H1 (cell line): ENCODE measurements at regions not wholly inside any gene's neighbourhood (a gene's known extent, or its start where the extent isn't known, plus 50 kb on each side); places are given as distances from the start of the nearest gene placed in this dataset.

Experiments used
- CTCF ChIA-PET: fragments of 300-600 bp; sonication (Branson Sonifier 250); formaldehyde crosslinking; loops from one replicate; lab custom pipeline; 2021; ENCODE audit not compliant: partially characterized antibody; lab: Charles Lee
- POLR2A ChIA-PET: fragments of 300-600 bp; sonication (Branson Sonifier 250); formaldehyde crosslinking; loops from one replicate; lab custom pipeline; 2021; ENCODE audit warnings: inconsistent platforms; ENCODE audit not compliant: partially characterized antibody; lab: Charles Lee
- DNase-seq, 2 experiments: peaks; one replicate each; pipeline versions ENCODE4 v3.0.0 to v3.0.0-alpha.2; 2010 to 2022; ENCODE audit warnings: low spot score in 2 of 2, low read depth in 1 of 2, mixed read lengths in 1 of 2
- FAIRE-seq: peaks from 2 replicates; lab custom pipeline; 2011; peaks lifted over from hg19 to GRCh38; lab: Jason Lieb, UNC
- H2AFZ ChIP-seq: 2 replicates; pipeline ENCODE4 v1.8.1; 2012; ENCODE audit warnings: low read length, inconsistent platforms
- H2AK5ac ChIP-seq: 2 replicates; pipeline ENCODE4 v1.6.1; 2013; ENCODE audit warnings: low read depth, low read length
- H2BK120ac ChIP-seq: replicated peaks from 2 replicates; pipeline ENCODE3; 2013; ENCODE audit warnings: low read depth, low read length, inconsistent platforms
- H2BK12ac ChIP-seq: 2 replicates; pipeline ENCODE4 v1.6.1; 2013; ENCODE audit warnings: low read depth, low read length
- H2BK15ac ChIP-seq: 2 replicates; pipeline ENCODE4 v1.6.1; 2013; ENCODE audit warnings: low read length
- H2BK20ac ChIP-seq: 2 replicates; pipeline ENCODE4 v1.6.1; 2013; ENCODE audit warnings: low read length
- H2BK5ac ChIP-seq: 2 replicates; pipeline ENCODE4 v1.6.1; 2013; ENCODE audit warnings: low read depth, low read length
- H3K14ac ChIP-seq: 2 replicates; pipeline ENCODE4 v1.6.1; 2013; ENCODE audit warnings: inconsistent platforms; ENCODE audit not compliant: insufficient read length
- H3K18ac ChIP-seq: 2 replicates; pipeline ENCODE4 v1.6.1; 2013; ENCODE audit warnings: low read length; ENCODE audit errors: extremely low read depth
- H3K23ac ChIP-seq: 2 replicates; pipeline ENCODE4 v1.6.1; 2013; ENCODE audit warnings: inconsistent platforms; ENCODE audit not compliant: insufficient read length
- H3K23me2 ChIP-seq: 2 replicates; pipeline ENCODE4 v1.6.1; 2013; ENCODE audit warnings: low read depth, low read length
- H3K27ac ChIP-seq: 2 replicates; pipeline ENCODE4 v1.6.1; 2011; ENCODE audit warnings: low read depth, low read length, inconsistent platforms
- H3K27me3 ChIP-seq, 4 experiments: replicated peaks in 1 of 4; 1 replicate in 1 of 4; 2 replicates in 3 of 4; pipeline versions ENCODE4 v1.6.1 to v1.8.1; 2011 to 2013; ENCODE audit warnings: low read length in 3 of 4, mild to moderate bottlenecking in 3 of 4, inconsistent platforms in 2 of 4, mixed read lengths in 2 of 4, moderate library complexity in 1 of 4; ENCODE audit not compliant: control insufficient read depth in 3 of 4, insufficient read depth in 3 of 4; ENCODE audit errors: extremely low read depth in 1 of 4
- H3K36me3 ChIP-seq, 4 experiments: 2 replicates each; pipeline versions ENCODE4 v1.6.1 to v1.8.1; 2011 to 2013; ENCODE audit warnings: mild to moderate bottlenecking in 4 of 4, low read length in 3 of 4, moderate library complexity in 2 of 4, control low read depth in 1 of 4, inconsistent platforms in 1 of 4; ENCODE audit not compliant: insufficient read depth in 4 of 4, control insufficient read depth in 2 of 4
- H3K4ac ChIP-seq: replicated peaks from 2 replicates; pipeline ENCODE3; 2013; ENCODE audit warnings: low read length, low read depth, mixed read lengths, inconsistent platforms; ENCODE audit not compliant: insufficient read length
- H3K4me1 ChIP-seq, 4 experiments: replicated peaks in 1 of 4; 1 replicate in 1 of 4; 2 replicates in 3 of 4; pipeline versions ENCODE4 v1.6.1 to v1.8.1; 2011 to 2013; ENCODE audit warnings: low read length in 3 of 4, inconsistent platforms in 2 of 4, mixed read lengths in 1 of 4; ENCODE audit not compliant: insufficient read depth in 4 of 4, control insufficient read depth in 3 of 4
- H3K4me2 ChIP-seq, 2 experiments: 2 replicates each; pipeline versions ENCODE4 v1.6.1 to v1.8.1; 2011 to 2013; ENCODE audit warnings: low read depth in 2 of 2, low read length in 2 of 2, control low read depth in 1 of 2, inconsistent platforms in 1 of 2, mild to moderate bottlenecking in 1 of 2; ENCODE audit not compliant: insufficient read depth in 1 of 2
- H3K4me3 ChIP-seq, 4 experiments: fragments of 200-600, 300-600 bp in 1 of 4; sonication (generic), shearing (Covaris generic), sonication (Bioruptor Twin) in 1 of 4; 2 replicates each; pipeline versions ENCODE4 v1.5.1 to v1.8.1; 2011 to 2016; ENCODE audit warnings: low read length in 4 of 4, low read depth in 3 of 4, control low read depth in 2 of 4, inconsistent platforms in 2 of 4, mild to moderate bottlenecking in 2 of 4, mixed read lengths in 1 of 4, moderate library complexity in 1 of 4; ENCODE audit not compliant: insufficient read depth in 2 of 4; ENCODE audit errors: extremely low read depth in 1 of 4
- H3K56ac ChIP-seq: replicated peaks from 2 replicates; pipeline ENCODE3; 2013; ENCODE audit warnings: low read depth, mild to moderate bottlenecking, mixed read lengths, low read length, inconsistent platforms; ENCODE audit not compliant: insufficient read length
- H3K79me1 ChIP-seq: 2 replicates; pipeline ENCODE4 v1.6.1; 2013; ENCODE audit warnings: low read depth, low read length, control low read depth
- H3K79me2 ChIP-seq, 2 experiments: 2 replicates each; pipeline versions ENCODE4 v1.6.1 to v1.8.1; 2012 to 2013; ENCODE audit warnings: low read length in 2 of 2, mild to moderate bottlenecking in 2 of 2, inconsistent platforms in 1 of 2; ENCODE audit not compliant: insufficient read depth in 2 of 2, control insufficient read depth in 1 of 2
- H3K9ac ChIP-seq, 4 experiments: replicated peaks in 1 of 4; 1 replicate in 1 of 4; 2 replicates in 3 of 4; pipeline versions ENCODE4 v1.6.1 to v1.8.1; 2011 to 2013; ENCODE audit warnings: low read depth in 3 of 4, low read length in 3 of 4, control low read depth in 2 of 4, mild to moderate bottlenecking in 2 of 4, moderate library complexity in 2 of 4, inconsistent platforms in 1 of 4; ENCODE audit errors: extremely low read depth in 1 of 4
- H3K9me3 ChIP-seq, 2 experiments: 2 replicates each; pipeline versions ENCODE4 v1.6.1 to v1.8.1; 2012 to 2013; ENCODE audit warnings: mild to moderate bottlenecking in 2 of 2, moderate library complexity in 2 of 2, control low read depth in 1 of 2, inconsistent platforms in 1 of 2, low read depth in 1 of 2, low read length in 1 of 2, mixed read lengths in 1 of 2; ENCODE audit not compliant: insufficient read depth in 2 of 2
- H4K20me1 ChIP-seq, 2 experiments: replicated peaks in 1 of 2; 2 replicates each; pipeline versions ENCODE3 to v1.8.1; 2011 to 2013; ENCODE audit warnings: inconsistent platforms in 2 of 2, low read length in 2 of 2, mild to moderate bottlenecking in 1 of 2; ENCODE audit not compliant: insufficient read depth in 2 of 2, control insufficient read depth in 1 of 2
- H4K5ac ChIP-seq: 2 replicates; pipeline ENCODE4 v1.6.1; 2013; ENCODE audit warnings: low read length, low read depth, mixed read lengths, inconsistent platforms; ENCODE audit not compliant: insufficient read length
- H4K8ac ChIP-seq: 2 replicates; pipeline ENCODE4 v1.8.0; 2013; ENCODE audit warnings: mild to moderate bottlenecking, moderate library complexity, low read length, inconsistent platforms; ENCODE audit not compliant: insufficient read depth; ENCODE audit errors: extremely low read depth
- H4K91ac ChIP-seq: replicated peaks from 2 replicates; pipeline ENCODE3; 2013; ENCODE audit warnings: low read length, mixed read lengths, inconsistent platforms; ENCODE audit not compliant: insufficient read length
- BCL11A ChIP-seq, 2 experiments: IDR thresholded peaks; one replicate each; pipeline ENCODE4 v1.6.1; 2011; ENCODE audit warnings: low read depth in 2 of 2, low read length in 2 of 2, mild to moderate bottlenecking in 2 of 2
- CEBPB ChIP-seq: IDR thresholded peaks from 2 replicates; pipeline ENCODE4 v1.6.1; 2012; ENCODE audit warnings: low read depth, low read length
- CHD2 ChIP-seq: IDR thresholded peaks from 2 replicates; pipeline ENCODE4 v1.6.1; 2012; ENCODE audit warnings: low read length, improper control_type of control experiment
- CTBP2 ChIP-seq: IDR thresholded peaks from 2 replicates; pipeline ENCODE4 v1.7.0; 2011; ENCODE audit warnings: borderline replicate concordance, mild to moderate bottlenecking, moderate library complexity, mixed read lengths, low read length; ENCODE audit not compliant: insufficient read depth, insufficient read length
- EZH2 ChIP-seq: fragments of 200-600 bp; sonication (generic); IDR thresholded peaks from 2 replicates; pipeline ENCODE4 v1.7.1; 2012; ENCODE audit warnings: low read depth, mild to moderate bottlenecking, moderate library complexity, low read length, inconsistent platforms; ENCODE audit not compliant: severe bottlenecking
- JUN ChIP-seq: IDR thresholded peaks from 2 replicates; pipeline ENCODE4 v1.6.1; 2011; ENCODE audit warnings: low read depth, mild to moderate bottlenecking, improper control_type of control experiment, low read length
- NRF1 ChIP-seq: IDR thresholded peaks from 2 replicates; pipeline ENCODE4 v1.6.1; 2011; ENCODE audit warnings: mild to moderate bottlenecking, low read depth, low read length, improper control_type of control experiment
- POLR2AphosphoS5 ChIP-seq: IDR thresholded peaks from 2 replicates; pipeline ENCODE4 v1.6.1; 2011; ENCODE audit warnings: low read depth, low read length
- RAD21 ChIP-seq, 2 experiments: IDR thresholded peaks in 1 of 2; conservative IDR thresholded peaks in 1 of 2; 2 replicates each; pipeline ENCODE4 v1.6.1; 2011; ENCODE audit warnings: low read depth in 2 of 2, low read length in 2 of 2, improper control_type of control experiment in 1 of 2, inconsistent platforms in 1 of 2, mild to moderate bottlenecking in 1 of 2, moderate library complexity in 1 of 2
- SAP30 ChIP-seq: fragments of 300-600 bp; sonication (generic); IDR thresholded peaks from 2 replicates; pipeline ENCODE4 v1.7.1; 2012; ENCODE audit warnings: low read length, moderate library complexity, mild to moderate bottlenecking, inconsistent platforms; ENCODE audit not compliant: insufficient read depth, insufficient replicate concordance
- SIX5 ChIP-seq: IDR thresholded peaks from 2 replicates; pipeline ENCODE4 v1.6.1; 2011; ENCODE audit warnings: mild to moderate bottlenecking, low read depth, low read length
- SRF ChIP-seq: IDR thresholded peaks from 2 replicates; pipeline ENCODE4 v1.6.1; 2011; ENCODE audit warnings: mild to moderate bottlenecking, low read depth, low read length, moderate library complexity
- TCF12 ChIP-seq: IDR thresholded peaks from 2 replicates; pipeline ENCODE4 v1.6.1; 2011; ENCODE audit warnings: low read depth, mild to moderate bottlenecking, low read length
- TEAD4 ChIP-seq: IDR thresholded peaks from 2 replicates; pipeline ENCODE4 v1.6.1; 2012; ENCODE audit warnings: low read depth, low read length, inconsistent platforms, mixed read lengths
- USF2 ChIP-seq: IDR thresholded peaks from 2 replicates; pipeline ENCODE4 v1.6.1; 2011; ENCODE audit warnings: low read length, improper control_type of control experiment
- ZNF274 ChIP-seq: IDR thresholded peaks from 2 replicates; pipeline ENCODE4 v1.7.0; 2012; ENCODE audit warnings: low read length, borderline replicate concordance; ENCODE audit errors: extremely low read depth

- no peak for FAIRE-seq
- POLR2A ChIA-PET = no interaction called here
- H3K4me1 ChIP-seq = no peaks in the 10 kb centered on the region
- TF ChIP-seq BCL11A (IDR thresholded peaks at IDR 0.05; ENCODE audit: low read depth in 2 of 2, low read length in 2 of 2) (no peak), NRF1 (no peak), CTBP2 (no peak), EZH2 (no peak), USF2 (no peak), TCF12 (no peak), SAP30 (no peak), CEBPB (no peak), SIX5 (no peak), POLR2AphosphoS5 (no peak), ZNF274 (no peak), CHD2 (no peak), SRF (no peak), RAD21 (IDR thresholded peaks at IDR 0.05 in 1 of 2, conservative IDR thresholded peaks at IDR 0.05 in 1 of 2; ENCODE audit: low read depth in 2 of 2, low read length in 2 of 2) (no peak), JUN (no peak), TEAD4 (no peak)
Measured at GRCh38 chr1:25079048-25079447, 149.0 kb upstream of the RUNX3 start.

More at GRCh38 chr1:25079048-25079447, 149.0 kb upstream of the RUNX3 start:
- Histone ChIP-seq H3K4me3 (no peak overlapping the region), H4K20me1 (no peaks in the 10 kb centered on the region), H2BK120ac (no peak overlapping the region), H3K23me2 (no peaks in the 10 kb centered on the region), H3K27ac (no peak overlapping the region), H3K4me2 (no peak overlapping the region), H2BK15ac (no peak overlapping the region), H3K79me2 (no peaks in the 10 kb centered on the region), H3K27me3 (no peaks in the 10 kb centered on the region), H3K56ac (no peak overlapping the region), H2BK20ac (no peak overlapping the region), H2AK5ac (no peak overlapping the region), H3K9me3 (0 out of 4 replicates have a peak, but pooled peaks cover 0 to 5% of the 10 kb centered on the region in 2 experiments), H3K4ac (no peak overlapping the region), H3K9ac (no peak overlapping the region), H3K79me1 (no peaks in the 10 kb centered on the region), H4K8ac (no peak overlapping the region), H3K14ac (no peak overlapping the region), H2BK5ac (no peak overlapping the region), H3K23ac (no peak overlapping the region), H3K36me3 (no peaks in the 10 kb centered on the region), H3K18ac (no peak overlapping the region), H2BK12ac (no peak overlapping the region), H2AFZ (no peak overlapping the region), H4K5ac (no peak overlapping the region), H4K91ac (no peak overlapping the region)
- no peak for DNase-seq
- CTCF ChIA-PET = no interaction called here
